ENCODE measurements at regions not wholly inside any gene's neighbourhood (a gene's known extent, or its start where the extent isn't known, plus 50 kb on each side); places are given as distances from the start of the nearest gene placed in this dataset.

GRCh38 chr18:44579028-44579702, 101.5 kb upstream of the SETBP1 start:
- ChIA-PET CTCF (interaction anchor here (0.6 to 1.6 kb wide), 3 partner anchors 99 to 435 kb away, joined by 3 read pairs; no protein-coding TSS in a partner anchor), POLR2A (no interaction called here)
- TF ChIP-seq CTCF (IDR thresholded peaks at IDR 0.05) (peak; percentile 42), ELF4 (CRISPR knock-in tag; IDR thresholded peaks at IDR 0.05; ENCODE audit: low read depth) (no peak)
- H3K36me3 Mint-ChIP-seq, result no peaks in the 10 kb centered on the region
- no peaks in the 10 kb centered on the region for H3K9me3 Mint-ChIP-seq
- H3K4me3 Mint-ChIP-seq, result no peak overlapping the region
- peaks cover 16% of the 10 kb centered on the region for H3K4me1 Mint-ChIP-seq
- DNase-seq (ENCODE audit: low spot score) (peak; percentile 12), ATAC-seq (peak; percentile 74)
- H3K27me3 Mint-ChIP-seq (ENCODE audit: low read depth), result no peaks in the 10 kb centered on the region
- no peak overlapping the region for H3K27ac Mint-ChIP-seq

GRCh38 chr18:44579745-44580144, 100.9 kb upstream of the SETBP1 start:
- no peak for DNase-seq (ENCODE audit: low spot score)
- no peaks in the 10 kb centered on the region for H3K9me3 Mint-ChIP-seq

More at GRCh38 chr18:44579745-44580144, 100.9 kb upstream of the SETBP1 start:
- no peak overlapping the region for H3K27ac Mint-ChIP-seq
- CTCF ChIA-PET, result interaction anchor here (1.1 to 1.6 kb wide), 2 partner anchors 393 to 434 kb away, joined by 3 read pairs; no protein-coding TSS in a partner anchor
- H3K36me3 Mint-ChIP-seq, result no peaks in the 10 kb centered on the region
- H3K27me3 Mint-ChIP-seq (ENCODE audit: low read depth), result no peaks in the 10 kb centered on the region
- POLR2A ChIA-PET, result no interaction called here
- no peak overlapping the region for H3K4me3 Mint-ChIP-seq
- TF ChIP-seq ZSCAN18 (CRISPR knock-in tag; IDR thresholded peaks at IDR 0.05), result no peak
- TF ChIP-seq ZMAT4 (CRISPR knock-in tag; IDR thresholded peaks at IDR 0.05), result no peak
- no peak for TF ChIP-seq STAT6 (CRISPR knock-in tag; conservative IDR thresholded peaks at IDR 0.05; ENCODE audit: low read depth)
- TF ChIP-seq MYBL2 (CRISPR knock-in tag; IDR thresholded peaks at IDR 0.05), result no peak
- no peak for TF ChIP-seq CREM (CRISPR knock-in tag; IDR thresholded peaks at IDR 0.05)
- no peak for TF ChIP-seq TCF7 (CRISPR knock-in tag; IDR thresholded peaks at IDR 0.05; ENCODE audit: low read depth)
- TF ChIP-seq ZNF138 (CRISPR knock-in tag; conservative IDR thresholded peaks at IDR 0.05), result no peak
- TF ChIP-seq ATF6 (CRISPR knock-in tag; IDR thresholded peaks at IDR 0.05), result no peak
- no peak for TF ChIP-seq KAT7 (CRISPR knock-in tag; IDR thresholded peaks at IDR 0.05; ENCODE audit: borderline replicate concordance)
- no peak for TF ChIP-seq ELF4 (CRISPR knock-in tag; IDR thresholded peaks at IDR 0.05; ENCODE audit: low read depth)
- no peak for TF ChIP-seq NR3C1 (CRISPR knock-in tag; conservative IDR thresholded peaks at IDR 0.05; ENCODE audit: low read depth)
- TF ChIP-seq IRF1 (CRISPR knock-in tag; IDR thresholded peaks at IDR 0.05), result no peak
- TF ChIP-seq CTCF (IDR thresholded peaks at IDR 0.05), result no peak
- no peak for TF ChIP-seq E2F4 (CRISPR knock-in tag; IDR thresholded peaks at IDR 0.05; ENCODE audit: borderline replicate concordance, low read depth)
- no peak for TF ChIP-seq HMGA2 (CRISPR knock-in tag; IDR thresholded peaks at IDR 0.05)
- TF ChIP-seq ATF3 (CRISPR knock-in tag; conservative IDR thresholded peaks at IDR 0.05), result no peak
- no peak for TF ChIP-seq EMX1 (CRISPR knock-in tag; IDR thresholded peaks at IDR 0.05)
- no peak for TF ChIP-seq PREB (CRISPR knock-in tag; IDR thresholded peaks at IDR 0.05; ENCODE audit: borderline replicate concordance)
- peaks cover 19% of the 10 kb centered on the region for H3K4me1 Mint-ChIP-seq
- no peak for ATAC-seq
